NCI-H1417 (cell line): ENCODE measurements at regions not wholly inside any gene's neighbourhood (a gene's known extent, or its start where the extent isn't known, plus 50 kb on each side); places are given as distances from the start of the nearest gene placed in this dataset.
A peak's percentile ranks its signal among the peaks of the same experiment; 100 is the strongest.

Experiments
- DNase-seq, 3 experiments: peaks; one replicate each; lab custom pipeline; 2025; lab: John Stamatoyannopoulos, UW

- DNase-seq = no peak
These were observed 473.6 kb downstream of the CDH11 start for GRCh38 chr16:64648282-64648681.

GRCh38 chr16:64641343-64641742, 480.5 kb downstream of the CDH11 start:
- DNase-seq = no peak

GRCh38 chr16:64638766-64639165, 483.1 kb downstream of the CDH11 start:
- no peak for DNase-seq

GRCh38 chr16:64629622-64630021, 492.2 kb downstream of the CDH11 start:
- DNase-seq = no peak

GRCh38 chr16:64627781-64628180, 494.1 kb downstream of the CDH11 start:
- no peak for DNase-seq

GRCh38 chr16:64627288-64627687, 494.6 kb downstream of the CDH11 start:
- DNase-seq = no peak

- no peak for DNase-seq
These were observed 495.1 kb downstream of the CDH11 start for GRCh38 chr16:64626776-64627175.

- no peak for DNase-seq
These were observed 500.2 kb downstream of the CDH11 start for GRCh38 chr16:64621616-64622015.

- DNase-seq = no peak
These were observed 503.9 kb downstream of the CDH11 start for GRCh38 chr16:64617836-64618476.

GRCh38 chr16:64615630-64616280, 506.1 kb downstream of the CDH11 start:
- peak in 2 of 3 experiments; percentile 44 to 68 for DNase-seq

GRCh38 chr16:64596196-64596595, 525.7 kb downstream of the CDH11 start:
- DNase-seq = no peak

GRCh38 chr16:64590513-64590912, 531.4 kb downstream of the CDH11 start:
- no peak for DNase-seq

- DNase-seq = no peak
These were observed 532.0 kb downstream of the CDH11 start for GRCh38 chr16:64589836-64590235.

- DNase-seq = no peak
These were observed 535.1 kb downstream of the CDH11 start for GRCh38 chr16:64586781-64587180.

GRCh38 chr16:64585367-64585766, 536.5 kb downstream of the CDH11 start:
- DNase-seq = no peak

- peak in 1 of 3 experiments; percentile 2 for DNase-seq
These were observed 541.3 kb downstream of the CDH11 start for GRCh38 chr16:64580558-64580957.

- DNase-seq = no peak
These were observed 542.2 kb downstream of the CDH11 start for GRCh38 chr16:64579712-64580111.

GRCh38 chr16:64545768-64546167, 576.1 kb downstream of the CDH11 start:
- DNase-seq = no peak

- no peak for DNase-seq
These were observed 577.0 kb downstream of the CDH11 start for GRCh38 chr16:64544859-64545258.

- DNase-seq = no peak
These were observed 578.4 kb downstream of the CDH11 start for GRCh38 chr16:64543441-64543840.

- no peak for DNase-seq
These were observed 578.8 kb downstream of the CDH11 start for GRCh38 chr16:64543031-64543430.

GRCh38 chr16:64542152-64542551, 579.7 kb downstream of the CDH11 start:
- DNase-seq = no peak

- no peak for DNase-seq
These were observed 580.2 kb downstream of the CDH11 start for GRCh38 chr16:64541621-64542020.

GRCh38 chr16:64540434-64540833, 581.4 kb downstream of the CDH11 start:
- DNase-seq = no peak
